ENCODE measurements at regions not wholly inside any gene's neighbourhood (a gene's known extent, or its start where the extent isn't known, plus 50 kb on each side); places are given as distances from the start of the nearest gene placed in this dataset.

DNA sequence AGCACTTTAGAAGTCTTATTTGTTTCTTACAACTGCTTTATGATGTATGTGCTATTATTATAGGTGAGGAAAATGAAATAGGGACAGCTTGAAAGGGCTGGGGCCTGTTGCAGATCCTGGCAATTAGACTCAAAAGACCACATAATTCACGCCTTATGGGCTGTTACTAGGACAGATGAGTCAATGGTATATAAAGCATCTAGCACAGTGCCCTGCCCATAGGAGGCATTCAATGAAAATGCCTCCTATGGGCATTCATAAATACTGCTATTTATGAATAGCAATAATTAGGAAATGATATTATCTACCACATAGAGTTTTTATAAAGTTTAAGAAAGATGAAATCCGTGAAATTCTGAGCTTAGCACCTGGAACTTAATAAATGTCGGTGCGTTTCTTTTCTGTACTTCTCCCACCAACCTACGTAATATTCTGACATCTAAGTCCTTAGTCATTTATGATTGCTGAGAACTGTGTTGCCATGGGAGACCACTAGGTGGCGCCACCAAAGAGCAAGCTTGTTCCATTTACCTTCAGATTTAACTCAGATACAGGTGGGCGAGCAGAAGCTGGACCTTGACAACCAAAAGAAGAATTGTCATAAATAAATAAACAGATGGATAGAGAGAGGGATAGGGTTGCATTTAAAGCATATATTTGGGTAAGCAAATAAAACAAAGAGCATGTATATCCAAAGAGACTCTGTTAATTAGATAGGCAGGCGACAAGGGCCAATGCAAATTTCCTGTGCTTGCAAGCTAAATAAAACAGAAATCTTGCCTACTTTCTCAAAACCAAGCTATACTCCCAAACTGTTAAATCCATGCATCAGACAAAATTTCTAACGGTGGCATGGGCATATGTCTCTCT, 699.9 kb downstream of the INHBA start:
- TF ChIP-seq, protein P1, sequence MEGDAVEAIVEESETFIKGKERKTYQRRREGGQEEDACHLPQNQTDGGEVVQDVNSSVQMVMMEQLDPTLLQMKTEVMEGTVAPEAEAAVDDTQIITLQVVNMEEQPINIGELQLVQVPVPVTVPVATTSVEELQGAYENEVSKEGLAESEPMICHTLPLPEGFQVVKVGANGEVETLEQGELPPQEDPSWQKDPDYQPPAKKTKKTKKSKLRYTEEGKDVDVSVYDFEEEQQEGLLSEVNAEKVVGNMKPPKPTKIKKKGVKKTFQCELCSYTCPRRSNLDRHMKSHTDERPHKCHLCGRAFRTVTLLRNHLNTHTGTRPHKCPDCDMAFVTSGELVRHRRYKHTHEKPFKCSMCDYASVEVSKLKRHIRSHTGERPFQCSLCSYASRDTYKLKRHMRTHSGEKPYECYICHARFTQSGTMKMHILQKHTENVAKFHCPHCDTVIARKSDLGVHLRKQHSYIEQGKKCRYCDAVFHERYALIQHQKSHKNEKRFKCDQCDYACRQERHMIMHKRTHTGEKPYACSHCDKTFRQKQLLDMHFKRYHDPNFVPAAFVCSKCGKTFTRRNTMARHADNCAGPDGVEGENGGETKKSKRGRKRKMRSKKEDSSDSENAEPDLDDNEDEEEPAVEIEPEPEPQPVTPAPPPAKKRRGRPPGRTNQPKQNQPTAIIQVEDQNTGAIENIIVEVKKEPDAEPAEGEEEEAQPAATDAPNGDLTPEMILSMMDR (IDR thresholded peaks at IDR 0.05): peak; percentile 66
- no peak for DNase-seq (ENCODE audit: extremely low spot score, unreplicated experiment)
- Mint-ChIP-seq H3K27me3 (ENCODE audit: unreplicated experiment) (no peaks in the 10 kb centered on the region), H3K9me3 (ENCODE audit: unreplicated experiment) (peaks cover 11% of the 10 kb centered on the region), H3K27ac (ENCODE audit: unreplicated experiment) (no peak overlapping the region), H3K4me3 (ENCODE audit: unreplicated experiment) (no peak overlapping the region), H3K36me3 (ENCODE audit: unreplicated experiment) (no peaks in the 10 kb centered on the region), H3K4me1 (ENCODE audit: unreplicated experiment) (peaks cover 31% of the 10 kb centered on the region)

GRCh38 chr7:41000042-41000441, 702.8 kb downstream of the INHBA start:
- no peak for DNase-seq (ENCODE audit: extremely low spot score, unreplicated experiment)
- H3K36me3 Mint-ChIP-seq (ENCODE audit: unreplicated experiment): no peaks in the 10 kb centered on the region
- H3K9me3 Mint-ChIP-seq (ENCODE audit: unreplicated experiment): peaks cover 11% of the 10 kb centered on the region
- peaks cover 23% of the 10 kb centered on the region for H3K4me1 Mint-ChIP-seq (ENCODE audit: unreplicated experiment)
- TF ChIP-seq, protein P1 (IDR thresholded peaks at IDR 0.05): no peak
- H3K27me3 Mint-ChIP-seq (ENCODE audit: unreplicated experiment): no peaks in the 10 kb centered on the region
- H3K4me3 Mint-ChIP-seq (ENCODE audit: unreplicated experiment): no peak overlapping the region
- no peak overlapping the region for H3K27ac Mint-ChIP-seq (ENCODE audit: unreplicated experiment)

GRCh38 chr7:40996233-40996677, 706.6 kb downstream of the INHBA start:
- Mint-ChIP-seq H3K4me3 (ENCODE audit: unreplicated experiment) (no peak overlapping the region), H3K4me1 (ENCODE audit: unreplicated experiment) (peaks cover 15% of the 10 kb centered on the region), H3K27me3 (ENCODE audit: unreplicated experiment) (no peaks in the 10 kb centered on the region), H3K27ac (ENCODE audit: unreplicated experiment) (no peak overlapping the region), H3K36me3 (ENCODE audit: unreplicated experiment) (no peaks in the 10 kb centered on the region), H3K9me3 (ENCODE audit: unreplicated experiment) (peaks cover 7% of the 10 kb centered on the region)
- no peak for DNase-seq (ENCODE audit: extremely low spot score, unreplicated experiment)
- TF ChIP-seq, protein P1 (IDR thresholded peaks at IDR 0.05): no peak

GRCh38 chr7:40990841-40991240, 712.0 kb downstream of the INHBA start:
- no peak for DNase-seq (ENCODE audit: extremely low spot score, unreplicated experiment)
- H3K4me1 Mint-ChIP-seq (ENCODE audit: unreplicated experiment): peaks cover 11% of the 10 kb centered on the region
- H3K9me3 Mint-ChIP-seq (ENCODE audit: unreplicated experiment): no peaks in the 10 kb centered on the region
- H3K27me3 Mint-ChIP-seq (ENCODE audit: unreplicated experiment): no peaks in the 10 kb centered on the region
- peaks cover 2% of the 10 kb centered on the region for H3K36me3 Mint-ChIP-seq (ENCODE audit: unreplicated experiment)
- no peak overlapping the region for H3K27ac Mint-ChIP-seq (ENCODE audit: unreplicated experiment)
- TF ChIP-seq, protein P1 (IDR thresholded peaks at IDR 0.05): no peak
- no peak overlapping the region for H3K4me3 Mint-ChIP-seq (ENCODE audit: unreplicated experiment)

DNA sequence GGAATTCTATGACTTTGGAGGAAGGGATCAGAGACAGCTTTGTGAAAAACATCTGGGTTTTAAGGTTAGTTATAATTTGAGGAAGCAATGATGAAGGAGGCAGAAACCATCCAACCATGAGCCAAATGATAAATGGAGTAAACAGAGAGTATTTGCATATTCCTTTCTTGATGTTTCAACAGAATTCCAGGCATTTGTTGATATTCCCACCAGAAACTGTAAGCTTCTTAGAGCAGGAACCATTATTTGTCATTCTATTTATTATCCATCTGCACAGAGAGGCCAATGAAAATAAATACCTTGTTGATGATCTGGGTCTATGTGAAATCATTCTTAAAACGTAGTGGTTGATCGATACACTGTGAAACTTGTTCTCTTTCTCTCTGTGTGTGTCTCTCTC, 715.3 kb downstream of the INHBA start:
- Mint-ChIP-seq H3K36me3 (ENCODE audit: unreplicated experiment) (peaks cover 2% of the 10 kb centered on the region), H3K4me1 (ENCODE audit: unreplicated experiment) (peaks cover 23% of the 10 kb centered on the region), H3K27me3 (ENCODE audit: unreplicated experiment) (no peaks in the 10 kb centered on the region), H3K27ac (ENCODE audit: unreplicated experiment) (no peak overlapping the region), H3K9me3 (ENCODE audit: unreplicated experiment) (no peaks in the 10 kb centered on the region), H3K4me3 (ENCODE audit: unreplicated experiment) (no peak overlapping the region)
- TF ChIP-seq, protein P1 (IDR thresholded peaks at IDR 0.05): no peak
- DNase-seq (ENCODE audit: extremely low spot score, unreplicated experiment): no peak

Data from osteocyte (in vitro differentiated cells).